Limb (tissue), 2 donors: ENCODE measurements at regions not wholly inside any gene's neighbourhood (a gene's known extent, or its start where the extent isn't known, plus 50 kb on each side); places are given as distances from the start of the nearest gene placed in this dataset.
"Not testable (repeated sequence)": the region's sequence is repeated elsewhere in the genome, so short reads cannot be mapped to it uniquely, and the experiment has no call there.

Source experiments
- DNase-seq, 2 donors: peaks; one replicate each; pipeline ENCODE4 v3.0.0-alpha.2; 2016; ENCODE audit errors: extremely low spot score in 2 of 2

GRCh38 chr13:80865329-80865728 is 524.4 kb upstream of the SPRY2 start:
- DNase-seq = no peak

- no peak for DNase-seq
These were observed 521.5 kb upstream of the SPRY2 start for GRCh38 chr13:80862456-80862855.

DNA sequence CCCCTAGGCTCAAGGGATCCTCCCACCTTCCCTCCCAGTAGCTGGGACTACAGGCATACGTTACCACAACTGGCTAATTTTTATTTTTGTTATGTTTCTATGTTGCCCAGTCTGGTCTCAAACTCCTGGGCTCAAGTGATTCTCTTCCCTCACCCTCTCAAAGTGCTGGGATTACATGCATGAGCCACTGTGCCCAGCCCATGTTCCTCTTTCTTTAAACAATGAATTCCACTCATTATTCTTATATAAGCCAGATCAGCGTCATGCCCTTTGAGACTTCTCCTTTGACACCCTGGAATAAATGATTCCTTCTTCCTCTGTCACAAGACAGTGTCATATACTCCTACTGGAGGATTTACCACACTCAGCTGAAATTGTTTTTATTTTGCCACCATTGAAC is 519.9 kb upstream of the SPRY2 start:
- DNase-seq = no peak

GRCh38 chr13:80858131-80858530 is 517.2 kb upstream of the SPRY2 start:
- no peak for DNase-seq

GRCh38 chr13:80857321-80857720 is 516.4 kb upstream of the SPRY2 start:
- no peak for DNase-seq

- no peak for DNase-seq
These were observed 509.8 kb upstream of the SPRY2 start for GRCh38 chr13:80850771-80851170.

- DNase-seq = no peak
These were observed 503.2 kb upstream of the SPRY2 start for GRCh38 chr13:80844164-80844563.

- DNase-seq = peak in 1 of 2 donors; percentile 61
These were observed 500.5 kb upstream of the SPRY2 start for GRCh38 chr13:80841414-80841813.

- DNase-seq = peak in 1 of 2 donors; percentile 86
These were observed 499.5 kb upstream of the SPRY2 start for GRCh38 chr13:80840316-80840976.

GRCh38 chr13:80835902-80836301 is 495.0 kb upstream of the SPRY2 start:
- DNase-seq = no peak

- no peak for DNase-seq
These were observed 489.5 kb upstream of the SPRY2 start for GRCh38 chr13:80830431-80830830.

GRCh38 chr13:80828759-80829158 is 487.8 kb upstream of the SPRY2 start:
- DNase-seq = no peak

DNA sequence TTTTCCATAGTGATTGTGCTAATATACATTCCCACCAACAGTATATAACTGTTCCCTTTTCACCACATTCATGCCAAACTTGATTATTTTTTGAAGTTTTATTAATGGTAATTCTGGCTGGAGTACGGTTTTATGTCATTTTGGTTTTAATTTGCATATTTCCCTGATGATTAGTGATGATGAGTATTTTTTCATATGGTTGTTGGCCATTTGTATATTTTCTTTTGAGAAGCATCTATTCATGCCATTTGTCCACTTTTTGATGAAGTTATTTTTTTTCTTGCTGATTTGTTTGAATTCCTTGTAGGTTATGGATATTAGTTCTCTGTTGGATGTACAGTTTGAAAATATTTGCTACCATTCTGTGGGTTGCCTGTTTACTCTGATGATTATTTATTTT is 484.4 kb upstream of the SPRY2 start:
- DNase-seq = no peak

GRCh38 chr13:80824229-80824628 is 483.3 kb upstream of the SPRY2 start:
- DNase-seq = no peak

- DNase-seq = no peak
These were observed 482.5 kb upstream of the SPRY2 start for GRCh38 chr13:80823472-80823871.

GRCh38 chr13:80821466-80821865 is 480.5 kb upstream of the SPRY2 start:
- no peak for DNase-seq

DNA sequence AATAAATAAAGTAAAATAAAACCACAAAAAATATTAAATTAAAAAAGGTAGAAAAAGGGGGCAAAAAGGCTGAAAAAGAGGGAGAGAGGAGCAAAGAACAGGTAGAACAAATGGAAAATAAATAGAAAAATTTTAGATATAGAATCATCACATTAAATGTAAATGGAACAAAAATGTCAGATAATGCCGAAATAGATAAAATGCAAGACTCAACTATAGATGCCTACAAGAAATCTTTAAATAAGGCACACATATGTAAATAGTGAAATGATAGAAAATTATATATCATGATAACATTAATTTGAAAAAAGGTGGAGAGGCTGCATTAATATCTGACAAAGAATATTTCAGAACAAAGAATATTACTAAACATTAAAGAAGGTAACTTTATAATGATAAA is 477.1 kb upstream of the SPRY2 start:
- no peak for DNase-seq

- DNase-seq = peak in 1 of 2 donors; percentile 25
These were observed 473.6 kb upstream of the SPRY2 start for GRCh38 chr13:80814541-80814940.

DNA sequence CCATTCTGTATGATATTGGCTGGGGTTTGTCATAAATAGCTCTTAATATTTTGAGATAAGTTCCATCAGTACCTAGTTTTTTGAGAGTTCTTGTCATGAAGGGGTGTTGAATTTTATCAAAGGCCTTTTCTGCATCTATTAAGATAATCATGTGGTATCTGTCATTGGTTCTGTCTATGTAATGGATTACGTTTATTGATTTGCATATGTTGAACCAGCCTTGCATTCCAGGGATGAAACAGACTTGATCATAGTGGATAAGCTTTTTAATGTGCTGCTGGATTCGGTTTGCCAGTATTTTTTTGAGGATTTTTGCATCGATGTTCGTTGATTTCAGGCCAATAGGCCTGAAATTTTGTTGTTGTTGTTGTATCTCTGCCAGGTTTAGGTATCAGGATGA is 469.4 kb upstream of the SPRY2 start:
- DNase-seq = not testable (repeated sequence)

GRCh38 chr13:80802946-80803345 is 462.0 kb upstream of the SPRY2 start:
- DNase-seq = no peak

GRCh38 chr13:80798576-80799133 is 457.7 kb upstream of the SPRY2 start:
- DNase-seq = no peak

- DNase-seq = no peak
These were observed 446.7 kb upstream of the SPRY2 start for GRCh38 chr13:80787604-80788003.

DNA sequence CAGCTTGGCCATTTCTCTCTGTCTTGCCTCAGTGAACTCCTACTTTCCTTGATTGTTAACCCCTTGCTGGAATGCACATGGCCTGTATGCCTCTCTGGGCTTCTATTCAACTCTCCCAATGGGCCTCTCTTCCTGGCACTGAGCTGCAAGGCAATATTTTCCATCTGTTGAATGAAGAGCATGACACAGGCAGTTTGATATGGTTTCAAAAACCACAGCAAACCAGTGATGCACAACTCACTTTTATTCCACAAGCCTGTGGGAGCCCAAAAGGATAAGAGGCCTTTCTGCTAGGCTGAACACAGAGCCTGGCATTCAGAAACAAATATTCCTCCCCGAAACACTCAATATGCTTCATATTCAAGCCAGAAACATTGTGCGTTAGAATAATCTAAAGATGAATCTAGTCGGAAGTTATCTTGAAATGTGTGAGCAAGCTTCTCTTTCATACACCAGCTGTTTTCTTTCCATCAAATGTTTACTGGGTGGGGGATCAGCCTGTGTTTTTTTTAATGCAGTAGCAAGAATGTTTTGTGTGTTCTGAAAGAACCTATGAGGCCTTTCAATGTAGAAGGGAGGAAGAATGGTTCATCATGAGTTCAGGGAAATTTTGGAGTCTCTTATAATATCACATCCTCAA is 443.1 kb upstream of the SPRY2 start:
- DNase-seq = peak; percentile 43 to 44
